ENCODE measurements at regions not wholly inside any gene's neighbourhood (a gene's known extent, or its start where the extent isn't known, plus 50 kb on each side); places are given as distances from the start of the nearest gene placed in this dataset.

GRCh38 chr3:158961911-158962310 is 160.1 kb downstream of the MFSD1 start (continued):
- TF ChIP-seq REST (IDR thresholded peaks at IDR 0.05; ENCODE audit: low read depth) (no peak), TCF7L2 (IDR thresholded peaks at IDR 0.05; ENCODE audit: borderline replicate concordance, extremely low read depth, insufficient read depth, insufficient read length) (no peak), CBX3 (IDR thresholded peaks at IDR 0.05; ENCODE audit: low read depth) (no peak)
- TF ChIP-seq, protein P1, sequence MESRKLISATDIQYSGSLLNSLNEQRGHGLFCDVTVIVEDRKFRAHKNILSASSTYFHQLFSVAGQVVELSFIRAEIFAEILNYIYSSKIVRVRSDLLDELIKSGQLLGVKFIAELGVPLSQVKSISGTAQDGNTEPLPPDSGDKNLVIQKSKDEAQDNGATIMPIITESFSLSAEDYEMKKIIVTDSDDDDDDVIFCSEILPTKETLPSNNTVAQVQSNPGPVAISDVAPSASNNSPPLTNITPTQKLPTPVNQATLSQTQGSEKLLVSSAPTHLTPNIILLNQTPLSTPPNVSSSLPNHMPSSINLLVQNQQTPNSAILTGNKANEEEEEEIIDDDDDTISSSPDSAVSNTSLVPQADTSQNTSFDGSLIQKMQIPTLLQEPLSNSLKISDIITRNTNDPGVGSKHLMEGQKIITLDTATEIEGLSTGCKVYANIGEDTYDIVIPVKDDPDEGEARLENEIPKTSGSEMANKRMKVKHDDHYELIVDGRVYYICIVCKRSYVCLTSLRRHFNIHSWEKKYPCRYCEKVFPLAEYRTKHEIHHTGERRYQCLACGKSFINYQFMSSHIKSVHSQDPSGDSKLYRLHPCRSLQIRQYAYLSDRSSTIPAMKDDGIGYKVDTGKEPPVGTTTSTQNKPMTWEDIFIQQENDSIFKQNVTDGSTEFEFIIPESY (IDR thresholded peaks at IDR 0.05; ENCODE audit: extremely low read depth, insufficient replicate concordance, low read length): no peak

- Histone ChIP-seq H3K4me2 (ENCODE audit: low read length) (no peak overlapping the region), H3K9me3 (ENCODE audit: control insufficient read depth in 1 of 2, insufficient read depth in 1 of 2, low read depth in 1 of 2, low read length in 2 of 2) (no peaks in the 10 kb centered on the region), H3K36me3 (ENCODE audit: control insufficient read depth in 1 of 2, insufficient read depth in 2 of 2, low read length in 2 of 2) (no peaks in the 10 kb centered on the region), H4K20me1 (ENCODE audit: insufficient read depth) (no peaks in the 10 kb centered on the region), H3K4me1 (ENCODE audit: control insufficient read depth in 1 of 2, insufficient read depth in 2 of 2, low read length in 2 of 2) (no peaks in the 10 kb centered on the region), H3K4me3 (replicated peaks in 1 of 2; ENCODE audit: low read depth in 1 of 2, low read length in 2 of 2) (no peak overlapping the region), H3K27ac (ENCODE audit: low read depth, low read length) (no peak overlapping the region), H3K79me2 (ENCODE audit: insufficient read depth, low read length) (no peaks in the 10 kb centered on the region), H3K27me3 (ENCODE audit: insufficient read depth, low read length) (no peaks in the 10 kb centered on the region), H3K9ac (ENCODE audit: low read length) (no peak overlapping the region), H3K9me2 (ENCODE audit: insufficient read depth) (no peaks in the 10 kb centered on the region), H2AFZ (ENCODE audit: low read depth, low read length, poor library complexity, severe bottlenecking) (no peak overlapping the region)
- BruUV-seq (replicated peaks): no TSS peak
- ChIA-PET POLR2A (no interaction called here), CTCF (no interaction called here), RAD21 (ENCODE audit: low non-redundant PET in 1 of 2, low total read pairs in 2 of 2, uncharacterized antibody in 2 of 2, unreplicated experiment in 2 of 2) (no interaction called here)
- no peak for ATAC-seq
- intact Hi-C loops (cut with micrococcal nuclease): no loop called here
- no peak for DNase-seq (ENCODE audit: low read depth, low spot score)
- TF ChIP-seq SIN3A (IDR thresholded peaks at IDR 0.05; ENCODE audit: low read depth) (no peak), POLR2A (IDR thresholded peaks at IDR 0.05; ENCODE audit: borderline replicate concordance, extremely low read depth, insufficient read depth, insufficient read length) (no peak), JUND (IDR thresholded peaks at IDR 0.05) (no peak), CEBPB (IDR thresholded peaks at IDR 0.05; ENCODE audit: low read depth) (no peak), YY1 (IDR thresholded peaks at IDR 0.05; ENCODE audit: extremely low read depth, insufficient replicate concordance, low read depth, low read length) (no peak), POLR2AphosphoS5 (IDR thresholded peaks at IDR 0.05; ENCODE audit: low read depth, low read length) (no peak), CTCF (IDR thresholded peaks at IDR 0.05 in 2 of 3, conservative IDR thresholded peaks at IDR 0.05 in 1 of 3; ENCODE audit: borderline replicate concordance in 1 of 3, insufficient read depth in 1 of 3, low read depth in 2 of 3, low read length in 2 of 3) (no peak), REST (IDR thresholded peaks at IDR 0.05; ENCODE audit: low read depth) (no peak), SP1 (IDR thresholded peaks at IDR 0.05; ENCODE audit: low read depth) (no peak), EZH2 (IDR thresholded peaks at IDR 0.05) (no peak), EGR1 (IDR thresholded peaks at IDR 0.05; ENCODE audit: low read depth) (no peak), SRF (IDR thresholded peaks at IDR 0.05; ENCODE audit: low read depth) (no peak)
These were observed 168.2 kb downstream of the MFSD1 start for GRCh38 chr3:158970006-158970405.

Data from HCT116 (cell line).